PFSK-1 (cell line): ENCODE measurements at regions not wholly inside any gene's neighbourhood (a gene's known extent, or its start where the extent isn't known, plus 50 kb on each side); places are given as distances from the start of the nearest gene placed in this dataset.

Experiments
- REST ChIP-seq, 2 experiments: IDR thresholded peaks; 2 replicates each; pipeline versions ENCODE4 v1.6.1 to v1.8.0; 2011 to 2012; ENCODE audit warnings: low read depth in 2 of 2, low read length in 2 of 2, control low read depth in 1 of 2, inconsistent platforms in 1 of 2, mild to moderate bottlenecking in 1 of 2, moderate library complexity in 1 of 2; ENCODE audit not compliant: insufficient read depth in 1 of 2
- TAF1 ChIP-seq: IDR thresholded peaks from 2 replicates; pipeline ENCODE4 v1.6.1; 2012; ENCODE audit warnings: low read length, control low read depth, borderline replicate concordance; ENCODE audit not compliant: insufficient read depth

- TF ChIP-seq TAF1 (no peak), REST (IDR thresholded peaks at IDR 0.05; ENCODE audit: insufficient read depth in 1 of 2, low read depth in 2 of 2, low read length in 2 of 2) (no peak)
Measured at GRCh38 chr10:120713573-120714205, 137.5 kb upstream of the WDR11 start.
